Right cardiac atrium (tissue), 5 donors: ENCODE measurements at regions not wholly inside any gene's neighbourhood (a gene's known extent, or its start where the extent isn't known, plus 50 kb on each side); places are given as distances from the start of the nearest gene placed in this dataset.
"Not testable (repeated sequence)": the region's sequence is repeated elsewhere in the genome, so short reads cannot be mapped to it uniquely, and the experiment has no call there.

Experiments
- ATAC-seq, 2 donors: fragments of 200-7000 bp; cut with Tn5 transposase; one replicate each; pipeline versions ENCODE4 v1.8.0 to v1.9.1; 2020; ENCODE audit warnings: moderate library complexity in 2 of 2, mild to moderate bottlenecking in 1 of 2
- DNase-seq, 3 donors: peaks; one replicate each; pipeline ENCODE4 v3.0.0-alpha.2; 2020
- H3K27ac ChIP-seq: one replicate; pipeline ENCODE4 v1.5.1; 2013; ENCODE audit warnings: mild to moderate bottlenecking, low read length, control low read depth, moderate library complexity
- H3K27me3 ChIP-seq: one replicate; pipeline ENCODE4 v1.6.1; 2013; ENCODE audit not compliant: control insufficient read depth, insufficient read depth
- H3K4me1 ChIP-seq: one replicate; pipeline ENCODE4 v1.6.1; 2013; ENCODE audit warnings: low read length; ENCODE audit not compliant: control insufficient read depth, insufficient read depth
- H3K4me3 ChIP-seq: one replicate; pipeline ENCODE4 v1.5.1; 2013; ENCODE audit warnings: low read length, control low read depth
- H3K9me3 ChIP-seq: one replicate; pipeline ENCODE4 v1.6.1; 2013; ENCODE audit warnings: low read length; ENCODE audit not compliant: control insufficient read depth
- WGBS: extraction: QIAGEN DNeasy Blood & Tissue Kit; methylation state at CpG from one replicate; pipeline ENCODE4 v1.1.7; 2013; 5-methylcytosine and 5-hydroxymethylcytosine counted together
- intact Hi-C, 4 donors: fragments of 100-400 bp; cut with DNase I; formaldehyde crosslinking; loops; one replicate each; pipeline versions ENCODE4 v1.11.0 to v1.14.0; 2022 to 2023
- donor health status: healthy with polysubstance abuse.
- donor health status: DM: no; HTN: yes; CAD: no.
- donor health status: DM: no; HTN: no; CAD: no.
- donor health status: DM: no; HTN: yes; CAD: no; lungs with severe emphysema.
- donor health status: DM: yes; HTN: yes; CAD: no.

DNA sequence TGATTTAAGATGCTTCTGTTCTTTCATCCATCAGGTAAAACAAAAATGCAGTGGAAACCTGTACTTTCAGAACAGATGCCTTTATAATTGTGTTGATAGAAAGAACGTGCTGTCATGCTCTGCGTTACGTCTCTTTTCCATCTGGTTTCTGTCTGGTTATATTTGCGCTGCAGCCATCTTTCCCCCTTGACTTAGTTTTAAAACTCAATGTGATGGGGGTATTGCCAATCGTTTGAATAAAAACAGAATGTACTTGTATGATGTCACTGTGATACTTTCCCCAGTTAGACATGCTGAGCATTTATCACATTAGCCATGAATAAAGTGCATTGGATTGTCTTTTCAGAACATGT, 508.6 kb downstream of the ADCYAP1 start:
- no peak overlapping the region for H3K27ac ChIP-seq
- ATAC-seq (no peak), DNase-seq (no peak)
- intact Hi-C loops, result no loop called here
- 70% methylated on average over 5 of the region's 5 CpGs for WGBS
- H3K4me1 ChIP-seq, result no peaks in the 10 kb centered on the region
- H3K27me3 ChIP-seq, result no peaks in the 10 kb centered on the region
- no peaks in the 10 kb centered on the region for H3K9me3 ChIP-seq
- H3K4me3 ChIP-seq, result no peak overlapping the region

- Histone ChIP-seq H3K9me3 (no peaks in the 10 kb centered on the region), H3K4me1 (no peaks in the 10 kb centered on the region), H3K4me3 (no peak overlapping the region), H3K27ac (no peak overlapping the region), H3K27me3 (no peaks in the 10 kb centered on the region)
- DNase-seq (no peak), ATAC-seq (no peak)
- intact Hi-C loops, result no loop called here
- WGBS, result 83% methylated on average over 6 of the region's 6 CpGs
Measured at GRCh38 chr18:1416074-1416473, 511.4 kb downstream of the ADCYAP1 start.

DNA sequence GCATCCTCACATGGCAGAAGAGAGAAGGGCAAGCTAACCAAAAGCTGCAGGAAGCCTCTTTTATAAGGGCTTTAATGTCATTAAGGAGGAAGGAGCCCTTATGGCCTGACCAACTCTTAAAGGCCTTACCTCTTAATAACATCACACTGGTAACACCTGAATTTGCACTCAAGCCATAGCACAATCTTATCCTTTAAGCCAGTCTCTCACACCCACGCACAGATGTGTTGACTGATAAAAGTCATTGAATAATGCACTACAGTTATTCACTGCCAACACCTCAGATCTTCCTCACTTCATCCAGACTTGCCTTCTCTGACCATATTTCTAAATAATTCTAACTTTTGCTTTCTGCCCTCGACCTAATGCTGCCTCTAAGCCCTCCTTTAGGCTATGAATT, 516.8 kb downstream of the ADCYAP1 start:
- no peak for ATAC-seq
- no peak for DNase-seq
- intact Hi-C loops, result no loop called here
- 45% methylated on average over 2 of the region's 2 CpGs for WGBS
- Histone ChIP-seq H3K27ac (no peak overlapping the region), H3K9me3 (no peaks in the 10 kb centered on the region), H3K4me1 (no peaks in the 10 kb centered on the region), H3K27me3 (no peaks in the 10 kb centered on the region), H3K4me3 (no peak overlapping the region)

DNA sequence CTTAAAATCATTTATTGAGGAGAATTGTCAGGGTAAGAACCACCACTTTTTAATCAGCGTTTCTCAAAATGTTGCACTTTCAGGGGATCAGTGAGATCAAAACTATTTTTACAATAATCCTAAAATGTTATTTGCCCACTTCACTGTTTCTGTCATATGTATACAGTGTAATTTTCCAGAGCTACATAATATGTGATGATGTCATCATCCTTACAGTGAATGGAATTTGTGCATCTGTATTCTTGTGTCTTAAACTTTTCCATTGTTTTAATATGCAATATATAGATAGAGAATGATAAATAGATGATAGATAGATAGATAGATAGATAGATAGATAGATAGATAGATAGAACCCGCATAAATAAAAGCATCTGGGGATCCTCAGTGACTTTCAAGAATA, 518.0 kb downstream of the ADCYAP1 start:
- H3K9me3 ChIP-seq, result no peaks in the 10 kb centered on the region
- no peaks in the 10 kb centered on the region for H3K27me3 ChIP-seq
- 85% methylated on average over 2 of the region's 2 CpGs for WGBS
- no peak overlapping the region for H3K4me3 ChIP-seq
- no peak overlapping the region for H3K27ac ChIP-seq
- intact Hi-C loops, result no loop called here
- ATAC-seq (no peak), DNase-seq (no peak)
- no peaks in the 10 kb centered on the region for H3K4me1 ChIP-seq

DNA sequence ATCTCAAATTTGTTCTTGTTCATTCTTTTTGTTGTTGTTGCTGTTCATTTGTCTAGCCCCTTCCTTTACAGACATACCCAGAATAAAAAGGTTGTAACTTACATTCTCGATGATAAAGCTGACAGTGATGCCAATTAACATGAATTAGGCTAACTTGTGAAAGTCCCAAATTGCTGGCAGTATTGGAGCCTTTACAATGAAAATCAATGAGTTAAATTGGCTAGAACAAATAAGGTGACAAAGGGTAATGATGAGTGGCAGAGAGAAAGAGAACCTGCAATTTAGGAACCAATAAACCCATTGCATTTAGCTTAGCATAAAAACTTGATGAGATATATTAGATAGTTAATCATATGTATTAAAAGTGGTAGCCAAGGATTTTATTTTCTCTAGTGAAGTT, 521.0 kb downstream of the ADCYAP1 start:
- no peaks in the 10 kb centered on the region for H3K27me3 ChIP-seq
- intact Hi-C loops, result no loop called here
- no peaks in the 10 kb centered on the region for H3K4me1 ChIP-seq
- ATAC-seq, result no peak
- no peaks in the 10 kb centered on the region for H3K9me3 ChIP-seq
- no peak overlapping the region for H3K27ac ChIP-seq
- DNase-seq, result no peak
- WGBS, result 43% methylated on average over 1 of the region's 1 CpG
- H3K4me3 ChIP-seq, result no peak overlapping the region

DNA sequence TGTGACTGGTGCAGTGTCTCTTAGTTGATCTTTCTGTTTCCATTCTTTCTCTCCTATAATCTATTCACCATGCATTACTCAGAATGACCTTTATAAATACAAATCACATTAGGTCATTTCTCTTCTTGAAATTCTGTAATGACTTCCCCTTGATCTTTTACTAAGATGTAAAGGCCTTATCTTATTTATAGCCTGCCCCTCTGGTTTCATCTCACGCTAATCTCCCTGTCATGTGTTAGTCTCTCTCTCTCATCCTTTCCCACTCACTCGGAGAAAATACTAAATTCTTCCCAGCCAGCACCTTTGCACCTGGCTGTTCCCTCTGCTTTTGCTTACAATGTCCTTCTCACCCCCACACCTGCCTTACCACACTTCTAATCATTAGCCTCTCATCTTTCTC, 530.8 kb downstream of the ADCYAP1 start:
- H3K9me3 ChIP-seq, result no peaks in the 10 kb centered on the region
- ATAC-seq, result no peak

DNA sequence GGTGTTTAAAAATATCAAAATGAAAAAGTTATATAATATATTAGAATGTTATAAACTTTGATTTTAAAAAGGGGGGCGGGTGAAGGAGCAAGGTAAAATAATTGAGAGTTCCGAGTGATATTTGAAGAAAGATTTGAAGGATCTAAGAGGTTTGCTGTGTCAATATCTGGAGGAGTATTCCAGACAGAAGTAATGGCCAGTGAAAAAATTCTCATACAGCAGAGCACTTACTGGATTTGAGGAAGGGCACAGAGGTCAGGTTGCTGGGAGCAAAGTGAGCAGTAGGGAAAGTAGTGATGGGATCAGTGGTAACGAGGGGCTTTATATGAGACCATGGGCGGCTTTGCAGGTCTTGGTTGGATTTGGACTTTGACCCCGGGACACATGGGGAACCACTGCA, 531.5 kb downstream of the ADCYAP1 start:
- DNase-seq (no peak), ATAC-seq (no peak)
- no peaks in the 10 kb centered on the region for H3K27me3 ChIP-seq
- no peak overlapping the region for H3K27ac ChIP-seq
- no peak overlapping the region for H3K4me3 ChIP-seq
- WGBS, result 79% methylated on average over 5 of the region's 5 CpGs
- intact Hi-C loops, result no loop called here
- no peaks in the 10 kb centered on the region for H3K9me3 ChIP-seq
- no peaks in the 10 kb centered on the region for H3K4me1 ChIP-seq

More for the DNA sequence above, 530.8 kb downstream of the ADCYAP1 start:
- H3K27me3 ChIP-seq, result no peaks in the 10 kb centered on the region
- no peak overlapping the region for H3K27ac ChIP-seq
- H3K4me3 ChIP-seq, result no peak overlapping the region
- no peak for DNase-seq
- H3K4me1 ChIP-seq, result no peaks in the 10 kb centered on the region
- intact Hi-C loops, result no loop called here
- 59% methylated on average over 2 of the region's 2 CpGs for WGBS

GRCh38 chr18:1438458-1438910, 533.8 kb downstream of the ADCYAP1 start:
- Histone ChIP-seq H3K4me3 (no peak overlapping the region), H3K27ac (no peak overlapping the region), H3K27me3 (no peaks in the 10 kb centered on the region), H3K9me3 (no peaks in the 10 kb centered on the region), H3K4me1 (no peaks in the 10 kb centered on the region)
- intact Hi-C loops, result no loop called here
- ATAC-seq, result no peak
- DNase-seq, result no peak
- 71% methylated on average over 8 of the region's 8 CpGs for WGBS

DNA sequence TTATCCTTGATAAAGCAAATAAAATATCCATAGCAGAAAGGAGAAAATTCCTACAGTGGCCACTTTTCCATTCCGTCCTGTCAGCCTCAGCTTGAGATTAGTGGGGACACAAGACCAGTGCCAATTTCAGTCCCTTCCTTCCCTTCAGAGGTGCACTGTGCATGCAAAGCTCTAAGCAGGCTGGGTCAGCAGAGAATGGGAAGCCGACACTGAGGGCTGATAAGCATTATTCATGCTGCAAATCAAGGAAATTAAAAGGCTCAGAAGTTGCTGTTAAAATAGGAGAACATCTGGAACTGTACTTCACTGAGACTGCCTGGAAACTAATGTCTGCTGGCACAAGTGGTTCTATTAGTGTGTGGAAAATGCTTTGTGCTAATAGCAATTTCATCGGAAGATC, 534.3 kb downstream of the ADCYAP1 start:
- no peak overlapping the region for H3K4me3 ChIP-seq
- no peaks in the 10 kb centered on the region for H3K27me3 ChIP-seq
- intact Hi-C loops, result no loop called here
- H3K9me3 ChIP-seq, result no peaks in the 10 kb centered on the region
- H3K4me1 ChIP-seq, result no peaks in the 10 kb centered on the region
- no peak overlapping the region for H3K27ac ChIP-seq
- WGBS, result 45% methylated on average over 3 of the region's 3 CpGs
- ATAC-seq, result no peak
- DNase-seq, result no peak

DNA sequence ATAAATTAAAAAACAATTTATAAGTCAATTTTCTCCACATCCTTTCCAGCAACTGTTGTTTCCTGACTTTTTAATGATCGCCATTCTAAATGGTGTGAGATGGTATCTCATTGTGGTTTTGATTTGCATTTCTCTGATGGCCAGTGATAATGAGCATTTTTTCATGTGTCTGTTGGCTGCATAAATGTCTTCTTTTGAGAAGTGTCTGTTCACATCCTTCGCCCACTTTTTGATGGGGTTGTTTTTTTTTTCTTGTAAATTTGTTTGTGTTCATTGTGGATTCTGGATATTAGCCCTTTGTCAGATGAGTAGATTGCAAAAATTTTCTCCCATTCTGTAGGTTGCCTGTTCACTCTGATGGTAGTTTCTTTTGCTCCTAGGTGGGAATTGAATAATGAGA, 539.4 kb downstream of the ADCYAP1 start:
- WGBS, result 72% methylated on average over 2 of the region's 2 CpGs
- H3K9me3 ChIP-seq, intact Hi-C loops, ATAC-seq, H3K4me1 ChIP-seq, H3K27ac ChIP-seq, H3K4me3 ChIP-seq, DNase-seq, H3K27me3 ChIP-seq: not testable (repeated sequence)

DNA sequence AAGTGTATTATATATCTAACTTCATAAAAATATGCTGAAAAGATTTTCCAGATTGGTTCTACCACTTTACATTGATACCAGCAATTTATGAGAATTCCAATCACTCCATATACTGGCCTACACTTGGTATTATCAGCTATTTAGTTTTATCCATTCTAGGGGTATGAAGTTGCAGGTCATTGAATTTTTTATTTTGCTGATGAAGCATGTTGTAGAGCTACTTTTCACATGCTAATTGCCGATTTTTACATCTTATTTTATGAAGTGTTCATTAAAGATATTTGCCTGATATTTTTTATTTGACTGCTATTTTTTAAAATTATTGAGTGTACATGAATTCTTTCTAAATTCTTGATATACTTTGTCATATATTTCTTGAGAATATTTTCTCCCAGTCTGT, 542.1 kb downstream of the ADCYAP1 start:
- Histone ChIP-seq H3K4me3 (no peak overlapping the region), H3K9me3 (no peaks in the 10 kb centered on the region), H3K27ac (no peak overlapping the region), H3K4me1 (no peaks in the 10 kb centered on the region), H3K27me3 (no peaks in the 10 kb centered on the region)
- WGBS, result 49% methylated on average over 1 of the region's 1 CpG
- DNase-seq (no peak), ATAC-seq (no peak)
- intact Hi-C loops, result no loop called here

- Histone ChIP-seq H3K4me3 (no peak overlapping the region), H3K9me3 (no peaks in the 10 kb centered on the region), H3K4me1 (no peaks in the 10 kb centered on the region), H3K27ac (no peak overlapping the region), H3K27me3 (no peaks in the 10 kb centered on the region)
- intact Hi-C loops, result no loop called here
- 0% methylated on average over 1 of the region's 1 CpG for WGBS
- ATAC-seq (no peak), DNase-seq (no peak)
Measured at GRCh38 chr18:1452821-1453220, 548.1 kb downstream of the ADCYAP1 start.
